Hepatocyte (in vitro differentiated cells): ENCODE measurements at regions not wholly inside any gene's neighbourhood (a gene's known extent, or its start where the extent isn't known, plus 50 kb on each side); places are given as distances from the start of the nearest gene placed in this dataset.

Source experiments
- DNase-seq: peaks from one replicate; pipeline ENCODE4 v3.0.0-alpha.2; 2016; ENCODE audit warnings: low spot score
- H2AFZ ChIP-seq: fragments of 200-600 bp; sonication (generic); 2 replicates; pipeline ENCODE4 v1.6.0; 2016; ENCODE audit warnings: antibody characterized with exemption, mild to moderate bottlenecking
- H3K27ac ChIP-seq: fragments of 200-600 bp; sonication (generic); 2 replicates; pipeline ENCODE4 v1.5.1; 2016; ENCODE audit warnings: mild to moderate bottlenecking
- H3K27me3 ChIP-seq: fragments of 200-600 bp; sonication (generic); 2 replicates; pipeline ENCODE4 v1.6.1; 2016
- H3K36me3 ChIP-seq: fragments of 200-600 bp; sonication (generic); replicated peaks from 2 replicates; pipeline ENCODE4 v1.5.1; 2016; ENCODE audit warnings: low read depth; ENCODE audit not compliant: insufficient read depth
- H3K4me1 ChIP-seq: fragments of 200-600 bp; sonication (generic); 2 replicates; pipeline ENCODE4 v1.5.1; 2016; ENCODE audit warnings: mild to moderate bottlenecking, moderate library complexity; ENCODE audit not compliant: insufficient read depth
- H3K4me2 ChIP-seq: fragments of 200-600 bp; sonication (generic); 2 replicates; pipeline ENCODE4 v1.6.0; 2016
- H3K4me3 ChIP-seq: fragments of 200-600 bp; sonication (generic); 2 replicates; pipeline ENCODE4 v1.5.1; 2016; ENCODE audit warnings: mild to moderate bottlenecking
- H3K79me2 ChIP-seq: fragments of 200-600 bp; sonication (generic); 2 replicates; pipeline ENCODE4 v1.6.0; 2017; ENCODE audit warnings: mild to moderate bottlenecking
- H3K9me2 ChIP-seq: fragments of 200-600 bp; sonication (generic); replicated peaks from 2 replicates; pipeline ENCODE4 v1.6.0; 2017; ENCODE audit warnings: mild to moderate bottlenecking; ENCODE audit not compliant: insufficient read depth
- H3K9me3 ChIP-seq: fragments of 200-600 bp; sonication (generic); 2 replicates; pipeline ENCODE4 v1.5.1; 2016; ENCODE audit warnings: low read depth, mild to moderate bottlenecking
- H4K20me1 ChIP-seq: fragments of 200-600 bp; sonication (generic); 2 replicates; pipeline ENCODE4 v1.6.0; 2016; ENCODE audit warnings: mild to moderate bottlenecking; ENCODE audit not compliant: insufficient read depth, poor library complexity, severe bottlenecking
- CTCF ChIP-seq: fragments of 200-600 bp; sonication (generic); IDR thresholded peaks from 2 replicates; pipeline ENCODE4 v1.5.1; 2016; ENCODE audit warnings: antibody characterized with exemption, mild to moderate bottlenecking; ENCODE audit not compliant: poor library complexity
- EZH2 ChIP-seq: fragments of 200-600 bp; sonication (generic); IDR thresholded peaks from 2 replicates; pipeline ENCODE4 v1.6.1; 2016; ENCODE audit warnings: antibody characterized with exemption, mild to moderate bottlenecking, borderline replicate concordance
- EZH2phosphoT487 ChIP-seq: fragments of 200-600 bp; sonication (generic); IDR thresholded peaks from one replicate; pipeline ENCODE4 v1.6.1; 2018; ENCODE audit warnings: antibody characterized with exemption, mild to moderate bottlenecking, low read depth, moderate library complexity; ENCODE audit not compliant: unreplicated experiment, severe bottlenecking
- WGBS: methylation state at CpG from one replicate; pipeline ENCODE4 v1.1.6; 2016; ENCODE audit warnings: low lambda C conversion rate; ENCODE audit errors: missing lambda C conversion rate; 5-methylcytosine and 5-hydroxymethylcytosine counted together

DNA sequence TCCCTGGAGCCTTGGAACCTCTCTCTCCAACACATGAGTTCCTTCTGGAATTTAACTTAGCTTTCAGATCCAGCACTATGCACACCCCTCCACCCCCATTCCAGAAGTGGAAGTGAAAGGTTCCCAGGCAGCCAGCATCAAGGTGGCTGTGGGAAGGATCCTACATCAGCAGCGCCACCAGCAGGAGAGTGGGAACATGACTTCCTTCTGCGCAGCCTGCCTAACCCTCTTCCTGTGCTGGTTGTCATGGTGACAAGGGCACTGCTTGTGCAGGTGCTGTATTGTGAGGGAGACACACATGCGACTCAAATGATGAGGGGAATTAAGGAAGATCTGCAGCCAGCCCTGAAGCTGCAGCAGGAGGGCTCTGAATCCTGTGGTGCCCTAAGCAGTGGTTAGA lies 904.5 kb upstream of the API5 start:
- TF ChIP-seq CTCF (peak; percentile 31), EZH2 (no peak)
- Histone ChIP-seq H3K9me2 (no peaks in the 10 kb centered on the region), H3K4me1 (no peaks in the 10 kb centered on the region)

DNA sequence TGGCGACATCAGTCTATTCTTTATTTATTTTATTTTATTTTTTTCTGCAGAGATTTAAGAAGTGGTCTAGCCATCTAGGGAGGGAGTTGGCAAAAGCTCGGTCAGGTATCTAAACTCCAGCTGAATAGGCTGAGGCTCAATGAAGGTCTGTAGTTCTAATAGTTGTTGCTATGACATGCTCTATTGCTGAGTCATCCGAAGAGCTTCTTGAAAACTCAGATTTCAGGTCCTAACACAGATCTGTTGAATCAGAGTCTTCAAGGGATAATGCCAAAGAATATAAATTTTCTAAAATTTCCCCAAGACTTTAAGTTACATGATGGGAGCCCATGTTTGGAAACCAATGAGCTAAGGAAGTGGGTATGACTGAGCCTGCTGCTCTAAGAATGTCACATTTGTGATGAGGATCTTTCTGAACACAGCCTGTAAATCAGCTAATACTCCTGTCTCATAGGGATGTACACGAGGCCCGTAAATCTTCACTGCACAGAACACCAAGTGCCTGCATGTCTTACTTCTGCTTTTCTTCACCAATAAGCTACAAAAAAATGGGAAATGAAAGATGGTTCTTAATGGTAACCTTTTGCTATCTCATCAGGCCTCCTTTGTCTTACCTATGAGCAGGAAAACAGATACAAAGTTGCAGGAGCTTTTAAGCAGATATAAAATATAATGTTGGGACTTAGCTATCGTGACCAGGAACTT lies 901.4 kb upstream of the API5 start:
- Histone ChIP-seq H3K79me2 (no peaks in the 10 kb centered on the region), H4K20me1 (no peaks in the 10 kb centered on the region), H3K4me1 (no peaks in the 10 kb centered on the region), H3K9me2 (no peaks in the 10 kb centered on the region), H3K27me3 (no peaks in the 10 kb centered on the region), H3K4me3 (no peak overlapping the region), H2AFZ (no peak overlapping the region), H3K36me3 (no peaks in the 10 kb centered on the region), H3K9me3 (no peaks in the 10 kb centered on the region), H3K4me2 (no peak overlapping the region), H3K27ac (no peak overlapping the region)
- TF ChIP-seq EZH2 = no peak
- no peak for TF ChIP-seq EZH2phosphoT487
- TF ChIP-seq CTCF = no peak
- 68% methylated on average over 6 of the region's 6 CpGs for WGBS
- DNase-seq = peak; percentile 5

More for the DNA sequence above, 904.5 kb upstream of the API5 start:
- no peak overlapping the region for H2AFZ ChIP-seq
- no peaks in the 10 kb centered on the region for H3K36me3 ChIP-seq
- WGBS = 11% methylated on average over 3 of the region's 3 CpGs
- H3K27ac ChIP-seq = no peak overlapping the region
- H3K27me3 ChIP-seq = no peaks in the 10 kb centered on the region
- H3K79me2 ChIP-seq = no peaks in the 10 kb centered on the region
- no peak overlapping the region for H3K4me2 ChIP-seq
- no peaks in the 10 kb centered on the region for H4K20me1 ChIP-seq
- DNase-seq = peak; percentile 58
- no peak overlapping the region for H3K4me3 ChIP-seq
- H3K9me3 ChIP-seq = no peaks in the 10 kb centered on the region

GRCh38 chr11:42412590-42412989 lies 899.2 kb upstream of the API5 start:
- Histone ChIP-seq H4K20me1 (no peaks in the 10 kb centered on the region), H3K36me3 (no peaks in the 10 kb centered on the region), H3K4me2 (no peak overlapping the region), H3K4me3 (no peak overlapping the region), H3K27ac (no peak overlapping the region), H2AFZ (no peak overlapping the region), H3K27me3 (no peaks in the 10 kb centered on the region), H3K79me2 (no peaks in the 10 kb centered on the region), H3K4me1 (no peaks in the 10 kb centered on the region), H3K9me3 (no peaks in the 10 kb centered on the region), H3K9me2 (no peaks in the 10 kb centered on the region)
- WGBS = 68% methylated on average over 4 of the region's 4 CpGs
- TF ChIP-seq EZH2phosphoT487 = no peak
- no peak for DNase-seq

GRCh38 chr11:42417691-42418090 lies 894.1 kb upstream of the API5 start:
- no peak for TF ChIP-seq CTCF
- TF ChIP-seq EZH2 = no peak

More at GRCh38 chr11:42417691-42418090, 894.1 kb upstream of the API5 start:
- Histone ChIP-seq H2AFZ (no peak overlapping the region), H3K4me1 (no peaks in the 10 kb centered on the region), H3K79me2 (no peaks in the 10 kb centered on the region), H3K4me2 (no peak overlapping the region), H3K4me3 (no peak overlapping the region), H3K27ac (no peak overlapping the region), H3K9me3 (no peaks in the 10 kb centered on the region), H3K27me3 (no peaks in the 10 kb centered on the region), H3K36me3 (no peaks in the 10 kb centered on the region), H4K20me1 (no peaks in the 10 kb centered on the region), H3K9me2 (no peaks in the 10 kb centered on the region)
- DNase-seq = no peak
